ENCODE measurements at regions not wholly inside any gene's neighbourhood (a gene's known extent, or its start where the extent isn't known, plus 50 kb on each side); places are given as distances from the start of the nearest gene placed in this dataset.

- TF ChIP-seq EZH2 (IDR thresholded peaks at IDR 0.05; ENCODE audit: low read length, missing control alignments), result no peak
- no peak for TF ChIP-seq CTCF (conservative IDR thresholded peaks at IDR 0.05 in 1 of 2, IDR thresholded peaks at IDR 0.05 in 1 of 2; ENCODE audit: low read depth in 1 of 2, low read length in 2 of 2)
- no peaks in the 10 kb centered on the region for H3K9me3 ChIP-seq (ENCODE audit: control insufficient read depth, insufficient read depth, low read depth, low read length)
- no peak overlapping the region for H3K4me2 ChIP-seq (ENCODE audit: extremely low read depth, insufficient read depth, low read length)
- no peak overlapping the region for H3K27ac ChIP-seq (ENCODE audit: insufficient read depth, low read length)
- H3K4me1 ChIP-seq (ENCODE audit: control insufficient read depth, extremely low read depth, insufficient read depth, low read length), result no peaks in the 10 kb centered on the region
- no peaks in the 10 kb centered on the region for H3K36me3 ChIP-seq (ENCODE audit: control insufficient read depth, insufficient read depth, low read length)
- H3K79me2 ChIP-seq (ENCODE audit: control insufficient read depth, insufficient read depth, low read length), result no peaks in the 10 kb centered on the region
- no peak overlapping the region for H2AFZ ChIP-seq (ENCODE audit: low read length)
- no peak overlapping the region for H3K4me3 ChIP-seq (replicated peaks in 1 of 4; ENCODE audit: control extremely low read depth in 1 of 4, insufficient read depth in 1 of 4, low read depth in 3 of 4, low read length in 4 of 4)
- H3K9ac ChIP-seq (ENCODE audit: insufficient read depth, low read length), result no peak overlapping the region
- H3K27me3 ChIP-seq (ENCODE audit: control insufficient read depth, insufficient read depth, low read length), result no peaks in the 10 kb centered on the region
- no peaks in the 10 kb centered on the region for H4K20me1 ChIP-seq (ENCODE audit: control insufficient read depth, extremely low read depth, insufficient read depth, low read length)
- no peak for DNase-seq (ENCODE audit: low read depth in 2 of 2)
These were observed 74.6 kb upstream of the IRX6 start for GRCh38 chr16:55249361-55249760.

GRCh38 chr16:55249936-55250335 lies 74.1 kb upstream of the IRX6 start:
- no peaks in the 10 kb centered on the region for H3K4me1 ChIP-seq (ENCODE audit: control insufficient read depth, extremely low read depth, insufficient read depth, low read length)
- no peak for TF ChIP-seq CTCF (conservative IDR thresholded peaks at IDR 0.05 in 1 of 2, IDR thresholded peaks at IDR 0.05 in 1 of 2; ENCODE audit: low read depth in 1 of 2, low read length in 2 of 2)
- no peak for TF ChIP-seq EZH2 (IDR thresholded peaks at IDR 0.05; ENCODE audit: low read length, missing control alignments)
- no peak overlapping the region for H3K4me3 ChIP-seq (replicated peaks in 1 of 4; ENCODE audit: control extremely low read depth in 1 of 4, insufficient read depth in 1 of 4, low read depth in 3 of 4, low read length in 4 of 4)
- H3K27me3 ChIP-seq (ENCODE audit: control insufficient read depth, insufficient read depth, low read length), result no peaks in the 10 kb centered on the region
- no peak overlapping the region for H3K4me2 ChIP-seq (ENCODE audit: extremely low read depth, insufficient read depth, low read length)
- H4K20me1 ChIP-seq (ENCODE audit: control insufficient read depth, extremely low read depth, insufficient read depth, low read length), result no peaks in the 10 kb centered on the region
- no peak overlapping the region for H3K27ac ChIP-seq (ENCODE audit: insufficient read depth, low read length)
- H2AFZ ChIP-seq (ENCODE audit: low read length), result no peak overlapping the region
- no peaks in the 10 kb centered on the region for H3K36me3 ChIP-seq (ENCODE audit: control insufficient read depth, insufficient read depth, low read length)
- DNase-seq (ENCODE audit: low read depth in 2 of 2), result no peak
- H3K79me2 ChIP-seq (ENCODE audit: control insufficient read depth, insufficient read depth, low read length), result no peaks in the 10 kb centered on the region
- H3K9ac ChIP-seq (ENCODE audit: insufficient read depth, low read length), result no peak overlapping the region
- no peaks in the 10 kb centered on the region for H3K9me3 ChIP-seq (ENCODE audit: control insufficient read depth, insufficient read depth, low read depth, low read length)

- H3K4me1 ChIP-seq (ENCODE audit: control insufficient read depth, extremely low read depth, insufficient read depth, low read length), result no peaks in the 10 kb centered on the region
- no peak for DNase-seq (ENCODE audit: low read depth in 2 of 2)
- TF ChIP-seq CTCF (conservative IDR thresholded peaks at IDR 0.05 in 1 of 2, IDR thresholded peaks at IDR 0.05 in 1 of 2; ENCODE audit: low read depth in 1 of 2, low read length in 2 of 2), result no peak
- no peak for TF ChIP-seq EZH2 (IDR thresholded peaks at IDR 0.05; ENCODE audit: low read length, missing control alignments)
- no peaks in the 10 kb centered on the region for H3K9me3 ChIP-seq (ENCODE audit: control insufficient read depth, insufficient read depth, low read depth, low read length)
- no peak overlapping the region for H3K9ac ChIP-seq (ENCODE audit: insufficient read depth, low read length)
- no peak overlapping the region for H3K4me2 ChIP-seq (ENCODE audit: extremely low read depth, insufficient read depth, low read length)
- H3K36me3 ChIP-seq (ENCODE audit: control insufficient read depth, insufficient read depth, low read length), result no peaks in the 10 kb centered on the region
- H3K27ac ChIP-seq (ENCODE audit: insufficient read depth, low read length), result no peak overlapping the region
- no peak overlapping the region for H2AFZ ChIP-seq (ENCODE audit: low read length)
- no peaks in the 10 kb centered on the region for H4K20me1 ChIP-seq (ENCODE audit: control insufficient read depth, extremely low read depth, insufficient read depth, low read length)
- no peaks in the 10 kb centered on the region for H3K27me3 ChIP-seq (ENCODE audit: control insufficient read depth, insufficient read depth, low read length)
- H3K4me3 ChIP-seq (replicated peaks in 1 of 4; ENCODE audit: control extremely low read depth in 1 of 4, insufficient read depth in 1 of 4, low read depth in 3 of 4, low read length in 4 of 4), result no peak overlapping the region
- no peaks in the 10 kb centered on the region for H3K79me2 ChIP-seq (ENCODE audit: control insufficient read depth, insufficient read depth, low read length)
These were observed 73.3 kb upstream of the IRX6 start for GRCh38 chr16:55250701-55251100.

Measured in fibroblast of lung (primary cell).